IMR-90 (cell line): ENCODE measurements at regions not wholly inside any gene's neighbourhood (a gene's known extent, or its start where the extent isn't known, plus 50 kb on each side); places are given as distances from the start of the nearest gene placed in this dataset.
A peak's percentile ranks its signal among the peaks of the same experiment; 100 is the strongest.

Experiments
- ATAC-seq: fragments of 200-7000 bp; cut with Tn5 transposase; 2 replicates; pipeline ENCODE4 v1.9.1; 2020; ENCODE audit warnings: low read depth, mild to moderate bottlenecking, moderate library complexity
- BruUV-seq: library from RNA; stranded (reverse); fragments of 400-500 nt; replicated peaks from 2 replicates; lab custom pipeline; 2021; lab: Mats Ljungman, UMichigan
- CTCF ChIA-PET: fragments of 300-600 bp; formaldehyde crosslinking; extraction: SDS; loops from one replicate; lab custom pipeline; 2021; ENCODE audit warnings: antibody characterized with exemption; lab: Yijun Ruan, JAX
- POLR2A ChIA-PET: fragments of 300-600 bp; sonication (Branson Sonifier 250); formaldehyde crosslinking; loops from one replicate; lab custom pipeline; 2022; ENCODE audit warnings: antibody characterized with exemption; ENCODE audit not compliant: unreplicated experiment; lab: Charles Lee
- DNase-seq: peaks from one replicate; pipeline ENCODE4 v3.0.0; 2013
- H2AFZ ChIP-seq: replicated peaks from 2 replicates; pipeline ENCODE3; 2013; ENCODE audit warnings: low read length, mild to moderate bottlenecking; ENCODE audit not compliant: poor library complexity
- H2AK5ac ChIP-seq: 2 replicates; pipeline ENCODE4 v1.6.1; 2013; ENCODE audit warnings: low read depth, low read length, inconsistent platforms
- H2AK9ac ChIP-seq: replicated peaks from 2 replicates; pipeline ENCODE3; 2013; ENCODE audit warnings: mild to moderate bottlenecking, low read depth, low read length, moderate library complexity; ENCODE audit not compliant: poor library complexity
- H2BK120ac ChIP-seq: 2 replicates; pipeline ENCODE4 v1.6.1; 2013; ENCODE audit warnings: low read depth, low read length, inconsistent platforms
- H2BK15ac ChIP-seq: 3 replicates; pipeline ENCODE4 v1.6.1; 2013; ENCODE audit warnings: low read depth, low read length, inconsistent platforms
- H2BK20ac ChIP-seq: 2 replicates; pipeline ENCODE4 v1.6.1; 2013; ENCODE audit warnings: low read depth, mild to moderate bottlenecking, inconsistent platforms, low read length, moderate library complexity
- H2BK5ac ChIP-seq: 2 replicates; pipeline ENCODE4 v1.6.1; 2013; ENCODE audit warnings: mild to moderate bottlenecking, low read depth, low read length, inconsistent platforms; ENCODE audit not compliant: poor library complexity, severe bottlenecking
- H3K14ac ChIP-seq: replicated peaks from 2 replicates; pipeline ENCODE4 v1.6.1; 2013; ENCODE audit warnings: low read depth, low read length, inconsistent platforms
- H3K18ac ChIP-seq: 2 replicates; pipeline ENCODE4 v1.6.1; 2013; ENCODE audit warnings: low read depth, low read length, control low read depth
- H3K23ac ChIP-seq: 2 replicates; pipeline ENCODE4 v1.6.1; 2013; ENCODE audit warnings: low read depth, low read length, inconsistent platforms
- H3K27ac ChIP-seq: 2 replicates; pipeline ENCODE4 v1.5.1; 2013; ENCODE audit warnings: mild to moderate bottlenecking, control low read depth, low read length; ENCODE audit not compliant: insufficient read depth
- H3K27me3 ChIP-seq: 2 replicates; pipeline ENCODE4 v1.6.1; 2013; ENCODE audit warnings: low read length; ENCODE audit not compliant: control insufficient read depth, insufficient read depth
- H3K36me3 ChIP-seq: 2 replicates; pipeline ENCODE4 v1.6.1; 2013; ENCODE audit warnings: low read length, mixed read lengths; ENCODE audit not compliant: control insufficient read depth, insufficient read depth
- H3K4ac ChIP-seq: 2 replicates; pipeline ENCODE4 v1.6.1; 2013; ENCODE audit warnings: low read depth, low read length, inconsistent platforms
- H3K4me1 ChIP-seq: 2 replicates; pipeline ENCODE4 v1.6.1; 2013; ENCODE audit warnings: low read length, mixed read lengths; ENCODE audit not compliant: control insufficient read depth, insufficient read depth
- H3K4me2 ChIP-seq: 2 replicates; pipeline ENCODE4 v1.6.1; 2013; ENCODE audit warnings: low read depth, mild to moderate bottlenecking, control low read depth, low read length, moderate library complexity
- H3K4me3 ChIP-seq: 2 replicates; pipeline ENCODE4 v1.5.1; 2013; ENCODE audit warnings: low read depth, mild to moderate bottlenecking, control low read depth, low read length, moderate library complexity; ENCODE audit not compliant: insufficient read depth
- H3K56ac ChIP-seq: 2 replicates; pipeline ENCODE4 v1.6.1; 2013; ENCODE audit warnings: low read length, inconsistent platforms; ENCODE audit not compliant: insufficient read depth; ENCODE audit errors: extremely low read depth
- H3K79me1 ChIP-seq, 2 experiments: 2 replicates each; pipeline ENCODE4 v1.6.1; 2013; ENCODE audit warnings: low read length in 2 of 2, inconsistent platforms in 1 of 2, low read depth in 1 of 2
- H3K9ac ChIP-seq: 2 replicates; pipeline ENCODE4 v1.6.1; 2013; ENCODE audit warnings: low read depth, low read length, control low read depth
- H3K9me1 ChIP-seq: 2 replicates; pipeline ENCODE4 v1.6.1; 2013; ENCODE audit warnings: low read length, inconsistent platforms; ENCODE audit not compliant: insufficient read depth
- H3K9me3 ChIP-seq: 2 replicates; pipeline ENCODE4 v1.6.1; 2013; ENCODE audit warnings: low read length; ENCODE audit not compliant: control insufficient read depth, insufficient read depth
- H4K20me1 ChIP-seq: 2 replicates; pipeline ENCODE4 v1.6.1; 2013; ENCODE audit warnings: low read length, inconsistent platforms; ENCODE audit not compliant: insufficient read depth
- H4K5ac ChIP-seq: 2 replicates; pipeline ENCODE4 v1.6.1; 2013; ENCODE audit warnings: mild to moderate bottlenecking, low read depth, low read length, control low read depth
- H4K8ac ChIP-seq, 2 experiments: 2 replicates each; pipeline ENCODE4 v1.6.1; 2013; ENCODE audit warnings: low read depth in 2 of 2, low read length in 2 of 2, control low read depth in 1 of 2, inconsistent platforms in 1 of 2
- H4K91ac ChIP-seq: 2 replicates; pipeline ENCODE4 v1.6.1; 2013; ENCODE audit warnings: low read depth, low read length, inconsistent platforms; ENCODE audit not compliant: insufficient read depth
- CHD1 ChIP-seq: IDR thresholded peaks from 2 replicates; pipeline ENCODE4 v1.6.1; 2012; ENCODE audit warnings: low read depth, low read length, improper control_type of control experiment
- MXI1 ChIP-seq: IDR thresholded peaks from 2 replicates; pipeline ENCODE4 v1.6.1; 2012; ENCODE audit warnings: low read depth, mild to moderate bottlenecking, low read length, moderate library complexity, borderline replicate concordance
- POLR2A ChIP-seq: IDR thresholded peaks from 2 replicates; pipeline ENCODE4 v1.6.1; 2012; ENCODE audit warnings: mild to moderate bottlenecking, low read depth, low read length
- whole genome bisulfite sequencing, 2 experiments: methylation state at CpG; one replicate each; pipeline versions ENCODE4 v1.1.5 to v1.1.7; 2013; ENCODE audit warnings: missing lambda C conversion rate in 2 of 2; ENCODE audit not compliant: insufficient read length in 1 of 2; ENCODE audit errors: extremely low coverage in 2 of 2; 5-methylcytosine and 5-hydroxymethylcytosine counted together
- dilution Hi-C: fragments of 300-500 bp; cut with HindIII; formaldehyde crosslinking; loops from one replicate; pipeline ENCODE4 v1.14.3; 2018; ENCODE audit warnings: low sequenced_read_pairs; ENCODE audit not compliant: unreplicated experiment
- in situ Hi-C: fragments of 300-500 bp; cut with MboI; formaldehyde crosslinking; loops from 3 replicates; pipeline ENCODE4 v1.14.3; 2019; ENCODE audit warnings: low sequenced_read_pairs, inconsistent platforms, mixed read lengths
- intact Hi-C: fragments of 100-400 bp; cut with micrococcal nuclease; formaldehyde crosslinking; loops from 2 replicates; pipeline ENCODE4 v1.10.0; 2022
- TF ChIP-seq, protein P1 (sequence below): conservative IDR thresholded peaks from 2 replicates; pipeline ENCODE4 v1.5.1; 2012; ENCODE audit warnings: mild to moderate bottlenecking, low read depth, low read length, improper control_type of control experiment
- TF ChIP-seq, protein P2 (sequence below): fragments of 150-350 bp; IDR thresholded peaks from 2 replicates; pipeline ENCODE4 v1.6.1; 2016; ENCODE audit warnings: low read depth, mild to moderate bottlenecking, low read length, moderate library complexity, borderline replicate concordance

DNA sequence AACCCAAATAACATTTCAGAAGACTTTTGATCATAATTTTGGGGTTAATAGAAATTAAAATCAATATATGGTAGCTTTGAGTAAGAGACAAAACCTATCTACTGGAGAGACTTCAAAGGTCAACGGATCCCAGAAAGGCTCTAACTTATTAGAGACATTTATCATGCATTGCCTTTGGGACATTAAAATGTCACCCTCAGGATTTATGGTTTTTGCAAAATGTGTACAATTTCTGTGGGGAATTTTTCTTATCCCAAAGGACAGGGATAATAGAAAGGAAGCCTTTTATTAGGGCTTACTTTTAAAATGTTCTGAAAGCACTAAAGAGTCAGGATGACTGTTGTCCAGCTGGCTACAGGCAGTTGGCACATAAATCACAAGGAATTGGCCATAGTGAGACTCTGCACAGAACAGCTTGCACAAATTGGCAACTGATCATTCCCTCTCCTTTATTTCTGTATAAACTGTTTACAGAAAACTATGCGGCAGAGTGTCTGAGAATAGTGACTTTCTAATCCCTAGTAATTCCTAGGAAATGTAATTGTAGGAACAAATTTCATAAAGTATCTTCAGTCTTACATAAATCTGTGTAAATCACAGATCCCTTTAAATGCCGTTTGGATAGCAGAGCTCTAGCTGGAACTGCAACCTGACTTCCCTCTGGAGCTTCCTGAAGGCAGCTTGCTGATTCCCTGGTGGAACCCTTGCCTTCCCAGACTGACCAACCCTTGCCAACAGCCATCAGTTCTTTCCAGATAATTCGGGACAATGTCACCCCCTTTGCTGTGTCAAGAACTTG is 201.1 kb upstream of the PREP start:
- ChIA-PET CTCF (no interaction called here), POLR2A (no interaction called here)
- peak overlapping the region; percentile 52 for H3K4me2 ChIP-seq
- H2AFZ ChIP-seq: no peak overlapping the region
- TF ChIP-seq CHD1 (no peak), MXI1 (no peak), POLR2A (no peak)
- TF ChIP-seq, protein P1, sequence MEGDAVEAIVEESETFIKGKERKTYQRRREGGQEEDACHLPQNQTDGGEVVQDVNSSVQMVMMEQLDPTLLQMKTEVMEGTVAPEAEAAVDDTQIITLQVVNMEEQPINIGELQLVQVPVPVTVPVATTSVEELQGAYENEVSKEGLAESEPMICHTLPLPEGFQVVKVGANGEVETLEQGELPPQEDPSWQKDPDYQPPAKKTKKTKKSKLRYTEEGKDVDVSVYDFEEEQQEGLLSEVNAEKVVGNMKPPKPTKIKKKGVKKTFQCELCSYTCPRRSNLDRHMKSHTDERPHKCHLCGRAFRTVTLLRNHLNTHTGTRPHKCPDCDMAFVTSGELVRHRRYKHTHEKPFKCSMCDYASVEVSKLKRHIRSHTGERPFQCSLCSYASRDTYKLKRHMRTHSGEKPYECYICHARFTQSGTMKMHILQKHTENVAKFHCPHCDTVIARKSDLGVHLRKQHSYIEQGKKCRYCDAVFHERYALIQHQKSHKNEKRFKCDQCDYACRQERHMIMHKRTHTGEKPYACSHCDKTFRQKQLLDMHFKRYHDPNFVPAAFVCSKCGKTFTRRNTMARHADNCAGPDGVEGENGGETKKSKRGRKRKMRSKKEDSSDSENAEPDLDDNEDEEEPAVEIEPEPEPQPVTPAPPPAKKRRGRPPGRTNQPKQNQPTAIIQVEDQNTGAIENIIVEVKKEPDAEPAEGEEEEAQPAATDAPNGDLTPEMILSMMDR: no peak
- TF ChIP-seq, protein P2, sequence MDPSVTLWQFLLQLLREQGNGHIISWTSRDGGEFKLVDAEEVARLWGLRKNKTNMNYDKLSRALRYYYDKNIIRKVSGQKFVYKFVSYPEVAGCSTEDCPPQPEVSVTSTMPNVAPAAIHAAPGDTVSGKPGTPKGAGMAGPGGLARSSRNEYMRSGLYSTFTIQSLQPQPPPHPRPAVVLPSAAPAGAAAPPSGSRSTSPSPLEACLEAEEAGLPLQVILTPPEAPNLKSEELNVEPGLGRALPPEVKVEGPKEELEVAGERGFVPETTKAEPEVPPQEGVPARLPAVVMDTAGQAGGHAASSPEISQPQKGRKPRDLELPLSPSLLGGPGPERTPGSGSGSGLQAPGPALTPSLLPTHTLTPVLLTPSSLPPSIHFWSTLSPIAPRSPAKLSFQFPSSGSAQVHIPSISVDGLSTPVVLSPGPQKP: no peak
- dilution Hi-C loops (no loop called here), intact Hi-C loops (loop anchor here (2.0 to 10.0 kb wide), 4 partner anchors 93 to 701 kb away; no protein-coding TSS in a partner anchor), in situ Hi-C loops (loop anchor here (10.0 kb wide), 1 partner anchor 391 kb away; no protein-coding TSS in a partner anchor)
- H4K5ac ChIP-seq: peak overlapping the region; percentile 69; the same call in 1 of the 2 replicates
- ATAC-seq: no peak; the same call in none of the 2 replicates
- peak overlapping the region; percentile 79 for H3K18ac ChIP-seq
- 0 out of 2 replicates have a peak overlapping the region, but pooled peaks have one; percentile 5 for H3K9ac ChIP-seq
- no peak overlapping the region for H3K4me3 ChIP-seq
- H2BK15ac ChIP-seq: peak overlapping the region; percentile 51; the same call in 2 of the 3 replicates
- H3K27ac ChIP-seq: no peak overlapping the region; the same call in 1 of the 2 replicates
- H3K56ac ChIP-seq: peak overlapping the region; percentile 35; the same call in 1 of the 2 replicates
- H2BK5ac ChIP-seq: peak overlapping the region; percentile 47
- peak; percentile 76 for DNase-seq
- H2AK5ac ChIP-seq: peak overlapping the region; percentile 33; the same call in 1 of the 2 replicates
- H2AK9ac ChIP-seq: no peak overlapping the region
- peak overlapping the region; percentile 83 for H4K91ac ChIP-seq
- H3K36me3 ChIP-seq: no peaks in the 10 kb centered on the region
- peak overlapping the region; percentile 66 for H3K14ac ChIP-seq
- H3K27me3 ChIP-seq: no peaks in the 10 kb centered on the region
- WGBS, 2 experiments: 17% methylated on average over 1 of the region's 4 CpGs; no CpG with 5 or more reads in 1 of the 2 experiments
- H3K4ac ChIP-seq: peak overlapping the region; percentile 76
- peak overlapping the region; percentile 56 to 65 for H4K8ac ChIP-seq
- no peaks in the 10 kb centered on the region for H4K20me1 ChIP-seq
- no TSS peak for BruUV-seq
- H2BK20ac ChIP-seq: peak overlapping the region; percentile 84
- peak overlapping the region; percentile 87 for H2BK120ac ChIP-seq
- H3K9me1 ChIP-seq: peaks cover 18% of the 10 kb centered on the region
- peaks cover 27% of the 10 kb centered on the region for H3K4me1 ChIP-seq
- H3K23ac ChIP-seq: peak overlapping the region; percentile 49
- peaks cover 0 to 15% of the 10 kb centered on the region in 2 experiments; a peak in 2 of 4 replicates for H3K79me1 ChIP-seq
- no peaks in the 10 kb centered on the region for H3K9me3 ChIP-seq
